Subcutaneous abdominal adipose tissue (tissue), 5 donors: ENCODE measurements at regions not wholly inside any gene's neighbourhood (a gene's known extent, or its start where the extent isn't known, plus 50 kb on each side); places are given as distances from the start of the nearest gene placed in this dataset.

Experiments
- H3K27ac ChIP-seq: one replicate; pipeline ENCODE4 v1.7.0; 2013; ENCODE audit warnings: low read depth, mild to moderate bottlenecking, inconsistent platforms, low read length, moderate library complexity
- H3K27me3 ChIP-seq, 5 donors: one replicate each; pipeline ENCODE4 v1.7.0; 2013; ENCODE audit warnings: low read length in 5 of 5, inconsistent platforms in 1 of 5; ENCODE audit not compliant: control insufficient read depth in 5 of 5, insufficient read depth in 4 of 5
- H3K36me3 ChIP-seq, 5 donors: one replicate each; pipeline ENCODE4 v1.7.0; 2013; ENCODE audit warnings: low read length in 5 of 5; ENCODE audit not compliant: control insufficient read depth in 5 of 5, insufficient read depth in 5 of 5
- H3K4me1 ChIP-seq, 5 donors: one replicate each; pipeline ENCODE4 v1.7.0; 2013; ENCODE audit warnings: low read length in 5 of 5, mild to moderate bottlenecking in 3 of 5, moderate library complexity in 1 of 5; ENCODE audit not compliant: control insufficient read depth in 5 of 5, insufficient read depth in 5 of 5
- H3K4me3 ChIP-seq, 5 donors: one replicate each; pipeline ENCODE4 v1.7.0; 2013; ENCODE audit warnings: low read length in 5 of 5, low read depth in 1 of 5
- H3K9ac ChIP-seq, 5 donors: one replicate each; pipeline ENCODE4 v1.7.0; 2013; ENCODE audit warnings: low read length in 5 of 5, mild to moderate bottlenecking in 4 of 5, moderate library complexity in 3 of 5
- H3K9me3 ChIP-seq, 5 donors: one replicate each; pipeline ENCODE4 v1.7.0; 2013; ENCODE audit warnings: low read length in 5 of 5; ENCODE audit not compliant: control insufficient read depth in 5 of 5
- donor health status: healthy.
- donor health status: healthy.
- donor health status: healthy.
- donor health status: healthy.
- donor health status: healthy.

DNA sequence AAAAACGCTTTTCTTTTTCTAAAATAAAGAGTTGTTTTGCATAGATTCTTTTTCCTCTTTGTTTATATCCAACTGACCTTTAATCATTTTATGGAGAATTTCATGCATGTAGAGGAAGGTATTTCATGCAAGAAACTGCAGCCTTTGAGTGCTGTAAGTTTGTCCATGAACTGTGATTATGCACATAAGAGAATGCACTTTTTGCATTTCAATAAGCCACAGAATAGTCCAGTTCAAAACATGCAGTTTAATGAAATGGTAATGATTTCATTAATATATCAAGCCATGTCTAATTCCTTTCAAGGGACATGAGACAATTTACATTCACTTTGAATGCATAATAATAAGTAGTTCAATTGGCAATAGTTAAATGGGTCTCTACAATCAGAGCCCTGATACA lies 386.3 kb downstream of the LRATD1 start:
- no peak overlapping the region for H3K4me3 ChIP-seq
- H3K27ac ChIP-seq = no peak overlapping the region
- no peaks in the 10 kb centered on the region for H3K4me1 ChIP-seq
- no peak overlapping the region for H3K9ac ChIP-seq
- no peaks in the 10 kb centered on the region for H3K36me3 ChIP-seq
- H3K9me3 ChIP-seq = no peaks in the 10 kb centered on the region
- H3K27me3 ChIP-seq = no peaks in the 10 kb centered on the region

DNA sequence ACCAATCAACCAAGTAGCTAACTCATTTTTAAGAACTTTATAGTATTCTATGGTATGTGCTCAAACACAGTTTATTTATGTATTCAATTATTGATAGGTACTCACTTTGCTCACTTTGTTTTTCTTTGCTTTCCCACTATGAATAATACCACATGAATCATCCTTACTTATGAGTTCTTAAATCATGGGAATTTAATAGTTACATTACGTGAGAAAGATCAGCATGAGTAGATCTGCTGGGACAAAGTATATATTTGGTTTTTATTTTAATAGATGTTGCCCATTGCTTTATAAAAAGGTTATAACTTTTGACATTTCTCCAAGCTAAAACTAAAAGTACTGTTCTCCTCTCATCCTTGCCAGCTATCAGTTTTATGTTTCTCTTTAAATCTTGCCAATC lies 390.7 kb downstream of the LRATD1 start:
- H3K27me3 ChIP-seq = no peaks in the 10 kb centered on the region
- H3K36me3 ChIP-seq = no peaks in the 10 kb centered on the region
- H3K9ac ChIP-seq = no peak overlapping the region
- H3K4me3 ChIP-seq = no peak overlapping the region
- peaks cover 0 to 4% (median 0%) of the 10 kb centered on the region in 5 donors for H3K4me1 ChIP-seq
- no peak overlapping the region for H3K27ac ChIP-seq
- no peaks in the 10 kb centered on the region for H3K9me3 ChIP-seq

- Histone ChIP-seq H3K9ac (no peak overlapping the region), H3K27ac (no peak overlapping the region), H3K4me3 (no peak overlapping the region), H3K36me3 (no peaks in the 10 kb centered on the region), H3K9me3 (no peaks in the 10 kb centered on the region), H3K4me1 (peaks cover 0 to 23% (median 13%) of the 10 kb centered on the region in 5 donors), H3K27me3 (no peaks in the 10 kb centered on the region)
Observed at GRCh38 chr2:15028406-15028805, 395.9 kb downstream of the LRATD1 start.

- Histone ChIP-seq H3K4me1 (peaks cover 0 to 23% (median 13%) of the 10 kb centered on the region in 5 donors), H3K4me3 (no peak overlapping the region), H3K27ac (no peak overlapping the region), H3K9ac (no peak overlapping the region), H3K27me3 (no peaks in the 10 kb centered on the region), H3K9me3 (no peaks in the 10 kb centered on the region), H3K36me3 (no peaks in the 10 kb centered on the region)
Observed at GRCh38 chr2:15031745-15032240, 399.3 kb downstream of the LRATD1 start.

DNA sequence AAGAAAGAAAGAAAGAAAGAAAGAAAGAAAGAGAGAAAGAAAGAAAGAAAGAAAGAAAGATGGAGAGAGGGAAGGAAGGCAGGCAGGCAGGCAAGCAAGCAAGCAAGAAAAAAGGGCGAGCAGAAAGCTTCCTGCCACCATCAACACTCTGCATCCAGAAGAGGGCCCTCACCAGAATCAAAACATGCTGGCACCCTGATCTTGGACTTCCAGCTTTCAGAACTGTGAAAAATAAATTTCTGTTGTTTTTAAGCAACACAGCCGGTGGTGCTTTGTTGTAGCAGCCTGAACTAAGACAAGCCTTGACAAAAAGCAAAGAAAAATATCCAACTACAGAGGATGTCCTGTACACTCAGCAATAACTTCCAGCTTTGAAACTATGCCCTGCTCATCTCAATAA lies 401.7 kb downstream of the LRATD1 start:
- Histone ChIP-seq H3K36me3 (no peaks in the 10 kb centered on the region), H3K4me3 (no peak overlapping the region), H3K27me3 (no peaks in the 10 kb centered on the region), H3K4me1 (peaks cover 0 to 18% (median 13%) of the 10 kb centered on the region in 5 donors), H3K9ac (no peak overlapping the region), H3K9me3 (no peaks in the 10 kb centered on the region), H3K27ac (no peak overlapping the region)

DNA sequence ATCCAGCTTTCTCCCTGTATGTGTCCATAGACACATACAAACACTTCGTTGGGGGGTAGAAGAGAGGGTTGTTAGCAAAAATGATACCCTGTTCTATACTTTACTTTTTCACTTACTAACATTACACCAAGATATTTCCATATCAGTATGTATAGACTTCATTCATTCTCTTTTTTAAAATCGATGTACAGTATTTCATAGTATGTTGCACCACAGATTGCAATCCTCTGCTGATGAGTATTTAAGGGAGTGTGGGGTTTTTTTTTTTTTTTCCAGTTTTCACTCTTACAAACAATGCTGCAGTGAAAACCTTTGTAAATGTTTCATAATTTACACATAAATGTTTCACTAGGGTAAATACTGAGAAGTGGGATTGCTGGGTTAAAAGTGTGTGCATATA lies 402.3 kb downstream of the LRATD1 start:
- H3K9ac ChIP-seq = no peak overlapping the region
- H3K9me3 ChIP-seq = no peaks in the 10 kb centered on the region
- no peak overlapping the region for H3K4me3 ChIP-seq
- no peaks in the 10 kb centered on the region for H3K36me3 ChIP-seq
- H3K4me1 ChIP-seq = peaks cover 0 to 18% (median 13%) of the 10 kb centered on the region in 5 donors
- no peaks in the 10 kb centered on the region for H3K27me3 ChIP-seq
- no peak overlapping the region for H3K27ac ChIP-seq

- no peaks in the 10 kb centered on the region for H3K27me3 ChIP-seq
- no peak overlapping the region for H3K27ac ChIP-seq
- peaks cover 0 to 31% (median 20%) of the 10 kb centered on the region in 5 donors for H3K4me1 ChIP-seq
- H3K9me3 ChIP-seq = no peaks in the 10 kb centered on the region
- no peaks in the 10 kb centered on the region for H3K36me3 ChIP-seq
- no peak overlapping the region for H3K4me3 ChIP-seq
- H3K9ac ChIP-seq = no peak overlapping the region
Observed at GRCh38 chr2:15038366-15039364, 406.1 kb downstream of the LRATD1 start.

GRCh38 chr2:15040429-15041084 lies 408.0 kb downstream of the LRATD1 start:
- Histone ChIP-seq H3K36me3 (no peaks in the 10 kb centered on the region), H3K9ac (no peak overlapping the region), H3K27me3 (no peaks in the 10 kb centered on the region), H3K4me1 (peaks cover 0 to 33% (median 20%) of the 10 kb centered on the region in 5 donors), H3K27ac (peak overlapping the region; percentile 67), H3K9me3 (no peaks in the 10 kb centered on the region), H3K4me3 (no peak overlapping the region)

DNA sequence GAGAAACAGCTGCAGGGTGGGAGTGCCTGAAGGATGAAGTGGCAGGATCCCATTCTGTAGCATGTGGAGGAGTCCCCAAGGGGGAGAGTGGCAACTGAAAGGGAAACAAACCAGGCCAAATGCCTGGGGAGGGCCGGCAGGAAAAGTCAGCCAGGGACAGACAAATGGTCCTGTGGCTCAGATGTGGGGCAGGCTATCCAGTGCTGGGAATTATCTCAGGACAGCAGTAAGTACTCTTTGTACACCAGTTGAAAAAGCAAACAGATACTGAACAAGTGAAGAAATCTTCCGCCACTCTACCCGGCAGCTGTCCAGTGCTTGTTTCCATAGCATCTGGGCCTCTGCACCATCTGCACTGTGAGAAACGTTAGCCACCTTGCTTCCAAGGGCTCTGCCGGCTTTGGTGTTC lies 408.9 kb downstream of the LRATD1 start:
- H3K4me1 ChIP-seq = peaks cover 0 to 33% (median 20%) of the 10 kb centered on the region in 5 donors
- H3K27me3 ChIP-seq = no peaks in the 10 kb centered on the region
- H3K4me3 ChIP-seq = no peak overlapping the region
- no peaks in the 10 kb centered on the region for H3K9me3 ChIP-seq
- no peak overlapping the region for H3K9ac ChIP-seq
- no peaks in the 10 kb centered on the region for H3K36me3 ChIP-seq
- H3K27ac ChIP-seq = peak overlapping the region; percentile 67

- Histone ChIP-seq H3K36me3 (no peaks in the 10 kb centered on the region), H3K27me3 (no peaks in the 10 kb centered on the region), H3K4me3 (peak overlapping the region in 1 of 5 donors; percentile 10), H3K9me3 (no peaks in the 10 kb centered on the region), H3K9ac (no peak overlapping the region), H3K4me1 (peaks cover 0 to 33% (median 20%) of the 10 kb centered on the region in 5 donors), H3K27ac (peak overlapping the region; percentile 67)
Observed at GRCh38 chr2:15042801-15043217, 410.3 kb downstream of the LRATD1 start.
